Common myeloid progenitor, CD34-positive (primary cell): ENCODE measurements at regions not wholly inside any gene's neighbourhood (a gene's known extent, or its start where the extent isn't known, plus 50 kb on each side); places are given as distances from the start of the nearest gene placed in this dataset.

ENCODE experiments used
- CTCF ChIA-PET: fragments of 350-600 bp; sonication (Branson Sonifier 250); formaldehyde crosslinking; loops from one replicate; lab custom pipeline; 2021; ENCODE audit warnings: antibody characterized with exemption; lab: Charles Lee
- POLR2A ChIA-PET: fragments of 350-600 bp; sonication (Branson Sonifier 250); formaldehyde crosslinking; loops from one replicate; lab custom pipeline; 2021; ENCODE audit warnings: antibody characterized with exemption; lab: Charles Lee
- DNase-seq, 3 donors: peaks; one replicate each; pipeline versions ENCODE4 v3.0.0 to v3.0.0-alpha.2; 2013
- H3K27ac ChIP-seq, 2 experiments: 1 replicate in 1 of 2; 2 replicates in 1 of 2; pipeline ENCODE4 v1.7.0; 2013; ENCODE audit warnings: inconsistent platforms in 2 of 2, low read length in 2 of 2, mild to moderate bottlenecking in 2 of 2, low read depth in 1 of 2, moderate library complexity in 1 of 2; ENCODE audit not compliant: severe bottlenecking in 2 of 2, insufficient read depth in 1 of 2, poor library complexity in 1 of 2
- H3K27me3 ChIP-seq, 5 experiments: replicated peaks in 2 of 5; 1 replicate in 3 of 5; 2 replicates in 2 of 5; pipeline versions ENCODE4 v1.6.1 to v1.7.0; 2013; ENCODE audit warnings: low read length in 4 of 5, mild to moderate bottlenecking in 2 of 5, moderate library complexity in 2 of 5, inconsistent platforms in 1 of 5; ENCODE audit not compliant: insufficient read depth in 5 of 5, control insufficient read depth in 4 of 5
- H3K36me3 ChIP-seq, 4 experiments: 1 replicate in 2 of 4; 2 replicates in 2 of 4; pipeline versions ENCODE4 v1.6.1 to v1.7.0; 2013; ENCODE audit warnings: low read length in 3 of 4, control low read depth in 1 of 4, mild to moderate bottlenecking in 1 of 4; ENCODE audit not compliant: control insufficient read depth in 4 of 4, insufficient read depth in 4 of 4
- H3K4me1 ChIP-seq, 4 experiments: 1 replicate in 3 of 4; 2 replicates in 1 of 4; pipeline versions ENCODE4 v1.6.1 to v1.7.1; 2013; ENCODE audit warnings: low read length in 3 of 4, mild to moderate bottlenecking in 3 of 4, control low read depth in 1 of 4, inconsistent platforms in 1 of 4, moderate library complexity in 1 of 4; ENCODE audit not compliant: control insufficient read depth in 4 of 4, insufficient read depth in 4 of 4; ENCODE audit errors: control extremely low read depth in 1 of 4
- H3K4me3 ChIP-seq, 7 experiments: 1 replicate in 4 of 7; 2 replicates in 3 of 7; pipeline versions ENCODE4 v1.5.1 to v1.7.0; 2013; ENCODE audit warnings: mild to moderate bottlenecking in 7 of 7, low read length in 6 of 7, moderate library complexity in 6 of 7, inconsistent platforms in 2 of 7, low read depth in 2 of 7, control low read depth in 1 of 7; ENCODE audit not compliant: insufficient read depth in 4 of 7, control insufficient read depth in 1 of 7; ENCODE audit errors: extremely low read depth in 1 of 7
- H3K9me3 ChIP-seq, 5 experiments: 1 replicate in 4 of 5; 2 replicates in 1 of 5; pipeline versions ENCODE4 v1.6.1 to v1.7.1; 2013; ENCODE audit warnings: low read length in 4 of 5, mild to moderate bottlenecking in 2 of 5, inconsistent platforms in 1 of 5, low read depth in 1 of 5, moderate library complexity in 1 of 5; ENCODE audit not compliant: control insufficient read depth in 4 of 5, insufficient read depth in 2 of 5; ENCODE audit errors: control extremely low read depth in 1 of 5
- WGBS: methylation state at CpG from one replicate; pipeline ENCODE4 v1.1.5; 2013; ENCODE audit not compliant: insufficient coverage; 5-methylcytosine and 5-hydroxymethylcytosine counted together

DNA sequence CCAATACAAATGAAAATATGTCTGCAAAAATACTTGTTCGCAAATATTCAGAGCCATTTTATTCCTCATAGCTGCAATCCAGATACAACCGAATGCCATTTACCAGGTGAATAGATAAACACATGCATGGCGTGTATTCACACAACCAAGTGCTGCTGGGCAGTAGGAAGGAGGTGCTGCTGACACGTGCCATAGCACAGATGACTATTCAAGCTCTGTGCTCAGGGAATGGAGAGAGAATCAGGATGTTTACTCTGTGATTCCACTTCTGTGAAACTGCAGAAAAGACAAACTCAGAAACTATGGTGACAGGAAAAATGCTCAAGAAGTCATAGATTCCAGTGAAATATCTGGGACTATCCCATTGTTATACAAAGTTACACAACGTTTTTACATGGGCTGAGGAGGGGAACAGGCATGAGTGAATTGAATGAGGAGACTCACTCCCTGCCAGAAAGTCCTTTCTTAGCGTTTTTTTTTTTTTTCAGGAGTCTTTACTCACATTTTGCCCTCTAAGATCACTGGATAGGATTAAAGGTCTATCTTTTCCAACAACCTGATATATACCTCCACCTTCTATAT lies 152.9 kb upstream of the NDN start:
- WGBS, result 66% methylated on average over 4 of the region's 6 CpGs

DNA sequence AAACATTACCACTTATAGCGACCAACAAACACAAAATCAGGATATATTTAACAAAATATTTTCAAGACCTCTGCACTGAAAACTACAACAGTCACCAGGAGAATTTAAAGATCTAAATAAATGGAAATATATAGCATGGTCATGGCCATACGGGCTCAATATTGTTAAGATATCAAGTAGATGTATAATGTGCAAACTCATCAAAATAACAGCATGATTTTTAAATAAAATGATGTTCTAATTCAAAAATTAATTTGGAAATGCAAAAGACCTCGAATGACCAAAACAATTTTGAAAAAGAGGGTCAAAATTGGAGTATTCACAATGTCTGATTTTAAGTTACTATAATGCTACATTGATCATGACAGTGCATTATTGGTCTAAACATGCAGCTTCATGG lies 159.1 kb upstream of the NDN start:
- H3K4me1 ChIP-seq, result no peaks in the 10 kb centered on the region
- H3K36me3 ChIP-seq, result no peaks in the 10 kb centered on the region
- peaks cover 0 to 1% (median 0%) of the 10 kb centered on the region in 5 experiments for H3K9me3 ChIP-seq
- no peak overlapping the region for H3K4me3 ChIP-seq
- ChIA-PET POLR2A (no interaction called here), CTCF (no interaction called here)
- DNase-seq, result no peak
- H3K27me3 ChIP-seq, result no peaks in the 10 kb centered on the region
- WGBS, result 0% methylated on average over 1 of the region's 3 CpGs
- H3K27ac ChIP-seq, result no peak overlapping the region

More for the DNA sequence above, 152.9 kb upstream of the NDN start:
- Histone ChIP-seq H3K4me1 (no peaks in the 10 kb centered on the region), H3K27me3 (no peaks in the 10 kb centered on the region), H3K36me3 (no peaks in the 10 kb centered on the region), H3K4me3 (no peak overlapping the region), H3K9me3 (peaks cover 0 to 3% (median 0%) of the 10 kb centered on the region in 5 experiments), H3K27ac (no peak overlapping the region)
- CTCF ChIA-PET, result no interaction called here
- DNase-seq, result no peak
- POLR2A ChIA-PET, result no interaction called here

- Histone ChIP-seq H3K9me3 (peaks cover 0 to 1% (median 0%) of the 10 kb centered on the region in 5 experiments), H3K27me3 (peaks cover 0 to 4% (median 0%) of the 10 kb centered on the region in 5 experiments), H3K4me3 (no peak overlapping the region), H3K4me1 (no peaks in the 10 kb centered on the region), H3K36me3 (no peaks in the 10 kb centered on the region), H3K27ac (no peak overlapping the region)
- no peak for DNase-seq
- POLR2A ChIA-PET, result no interaction called here
- CTCF ChIA-PET, result no interaction called here
- WGBS, result 86% methylated on average over 6 of the region's 6 CpGs
Observed at GRCh38 chr15:23850666-23851065, 163.6 kb upstream of the NDN start.

GRCh38 chr15:23851921-23852320 lies 164.8 kb upstream of the NDN start:
- ChIA-PET CTCF (no interaction called here), POLR2A (no interaction called here)
- Histone ChIP-seq H3K4me3 (no peak overlapping the region), H3K9me3 (peaks cover 0 to 1% (median 0%) of the 10 kb centered on the region in 5 experiments), H3K4me1 (no peaks in the 10 kb centered on the region), H3K36me3 (no peaks in the 10 kb centered on the region), H3K27me3 (peaks cover 0 to 7% (median 0%) of the 10 kb centered on the region in 5 experiments), H3K27ac (no peak overlapping the region)
- no peak for DNase-seq
- 70% methylated on average over 2 of the region's 2 CpGs for WGBS

DNA sequence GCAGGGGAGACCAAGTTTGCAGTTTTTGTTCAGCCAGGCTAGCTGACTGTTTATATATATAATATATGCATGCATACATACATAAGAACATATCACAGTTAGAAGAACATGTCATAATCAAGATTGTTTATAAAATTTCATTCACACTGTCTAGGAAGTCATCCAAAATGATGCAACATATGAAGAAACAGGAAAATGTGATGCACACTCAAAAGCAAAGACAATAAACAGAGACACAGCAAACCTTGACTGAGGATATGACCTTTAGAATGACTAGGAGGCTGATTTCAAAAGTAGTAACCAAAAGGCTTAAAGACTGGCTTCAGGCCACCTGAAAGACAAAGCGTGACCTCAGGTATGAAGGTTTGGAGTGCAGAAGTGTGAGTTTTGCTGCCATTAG lies 166.2 kb upstream of the NDN start:
- no peak for DNase-seq
- no peaks in the 10 kb centered on the region for H3K36me3 ChIP-seq
- no peak overlapping the region for H3K27ac ChIP-seq
- H3K9me3 ChIP-seq, result peaks cover 0 to 1% (median 0%) of the 10 kb centered on the region in 5 experiments
- ChIA-PET POLR2A (no interaction called here), CTCF (interaction anchor here (2.2 kb wide), 1 partner anchor 14 kb away, joined by 8 read pairs; no protein-coding TSS in a partner anchor)
- no peaks in the 10 kb centered on the region for H3K4me1 ChIP-seq
- H3K4me3 ChIP-seq, result no peak overlapping the region
- H3K27me3 ChIP-seq, result peaks cover 0 to 9% (median 0%) of the 10 kb centered on the region in 5 experiments
- no CpG with 5 or more reads among the region's 1 CpG for WGBS

DNA sequence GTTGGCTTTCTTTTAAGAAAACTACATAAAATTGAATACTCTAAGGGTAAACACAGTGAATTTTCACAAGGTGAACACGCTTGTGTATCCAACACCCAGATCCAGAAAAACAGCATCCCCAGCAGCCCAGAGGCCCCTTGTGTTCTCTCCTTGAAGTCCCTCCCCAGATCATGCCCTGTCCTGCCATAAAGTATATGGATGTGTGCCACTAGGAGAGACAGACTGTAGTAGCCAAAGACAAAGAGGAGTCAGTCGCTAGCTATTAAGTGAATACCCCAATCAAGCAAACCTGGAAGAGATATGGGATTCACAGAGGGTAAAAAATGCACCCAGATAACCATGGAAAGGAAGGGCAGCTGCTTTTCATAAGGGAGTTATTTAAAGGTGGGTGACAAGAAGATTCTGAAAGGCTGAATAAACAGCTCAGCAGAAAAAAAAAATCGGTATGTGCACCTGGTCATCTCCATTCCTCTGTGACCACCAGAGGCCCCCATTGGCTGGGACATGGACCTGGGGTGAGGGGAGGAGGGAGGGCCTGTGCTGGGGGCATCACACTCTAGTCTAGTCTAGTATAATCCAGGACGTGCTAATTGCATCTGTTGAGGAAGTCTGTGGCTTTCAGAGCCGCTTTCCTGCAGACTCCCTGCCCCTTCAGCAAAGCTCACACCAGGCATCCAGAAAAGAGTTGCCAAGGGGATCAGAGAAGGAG lies 167.3 kb upstream of the NDN start:
- POLR2A ChIA-PET, result no interaction called here
- H3K36me3 ChIP-seq, result no peaks in the 10 kb centered on the region
- DNase-seq, result peak in 2 of 3 donors; percentile 35 to 36
- H3K4me3 ChIP-seq, result no peak overlapping the region
- CTCF ChIA-PET, result interaction anchor here (2.2 kb wide), 1 partner anchor 13 kb away, joined by 8 read pairs; no protein-coding TSS in a partner anchor
- peaks cover 0 to 11% (median 2%) of the 10 kb centered on the region in 5 experiments for H3K27me3 ChIP-seq
- H3K9me3 ChIP-seq, result peaks cover 0 to under 1% (median 0%) of the 10 kb centered on the region in 5 experiments
- no peaks in the 10 kb centered on the region for H3K4me1 ChIP-seq
- H3K27ac ChIP-seq, result no peak overlapping the region
- 46% methylated on average over 3 of the region's 5 CpGs for WGBS
